NB4 (cell line): ENCODE measurements at regions not wholly inside any gene's neighbourhood (a gene's known extent, or its start where the extent isn't known, plus 50 kb on each side); places are given as distances from the start of the nearest gene placed in this dataset.

Experiments used
- CTCF ChIP-seq: IDR thresholded peaks from one replicate; pipeline ENCODE4 v1.5.1; 2012; ENCODE audit warnings: low read depth, low read length
- POLR2A ChIP-seq: IDR thresholded peaks from 2 replicates; pipeline ENCODE4 v1.6.1; 2011; ENCODE audit warnings: mild to moderate bottlenecking; ENCODE audit not compliant: insufficient read length; ENCODE audit errors: extremely low read depth

- TF ChIP-seq CTCF (no peak), POLR2A (no peak)
These were observed 342.9 kb upstream of the DCC start for GRCh38 chr18:51997129-51997528.
